Colon (tissue), 2 donors: ENCODE measurements at regions not wholly inside any gene's neighbourhood (a gene's known extent, or its start where the extent isn't known, plus 50 kb on each side); places are given as distances from the start of the nearest gene placed in this dataset.
"Not testable (repeated sequence)": the region's sequence is repeated elsewhere in the genome, so short reads cannot be mapped to it uniquely, and the experiment has no call there.

Source experiments
- FAIRE-seq: peaks from 2 replicates; lab custom pipeline; 2012; peaks lifted over from hg19 to GRCh38; lab: Jason Lieb, UNC
- donor health status: control.
- donor health status: control.

DNA sequence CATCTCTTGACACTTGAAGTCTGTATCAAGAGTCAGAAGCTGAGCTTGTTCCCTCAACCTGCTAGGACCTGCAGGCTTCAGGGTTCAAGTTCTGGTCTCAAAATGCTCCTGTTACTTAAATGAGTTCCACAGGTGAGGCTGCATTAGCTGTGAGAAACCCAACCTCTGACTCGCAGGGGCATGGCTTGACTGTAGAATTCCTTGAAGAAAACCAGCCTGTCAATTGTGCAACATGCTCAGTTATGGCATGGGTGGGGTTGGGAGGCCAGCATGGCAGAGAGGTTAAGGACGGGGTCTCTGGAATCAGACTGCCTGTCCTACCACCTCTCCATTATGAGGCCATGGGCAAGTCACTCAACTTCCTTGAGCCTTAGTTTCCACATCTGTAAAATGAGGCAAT is 235.8 kb downstream of the EN1 start:
- no peak for FAIRE-seq

GRCh38 chr2:118609138-118609537 is 238.3 kb downstream of the EN1 start:
- no peak for FAIRE-seq

- no peak for FAIRE-seq
These were observed 239.8 kb downstream of the EN1 start for GRCh38 chr2:118607641-118608040.

DNA sequence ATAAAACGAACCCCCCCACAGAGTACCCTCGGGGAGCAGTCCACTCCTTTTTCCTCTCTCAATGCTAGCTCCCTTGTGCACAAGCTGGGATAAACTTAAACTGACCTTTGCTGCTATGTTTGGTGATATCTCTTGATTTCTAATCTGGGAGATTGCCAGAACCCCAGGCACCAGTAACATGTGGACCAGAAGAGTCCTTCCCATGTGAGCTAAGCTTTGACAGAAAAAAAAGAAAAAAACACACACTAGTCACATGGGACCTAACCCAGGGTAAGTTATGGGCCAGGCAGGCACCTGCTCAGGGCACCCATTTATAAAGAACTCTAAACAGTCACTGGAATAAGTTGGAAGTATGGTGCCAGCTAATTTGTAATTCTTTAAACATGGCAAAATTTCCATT is 242.6 kb downstream of the EN1 start:
- FAIRE-seq: no peak

DNA sequence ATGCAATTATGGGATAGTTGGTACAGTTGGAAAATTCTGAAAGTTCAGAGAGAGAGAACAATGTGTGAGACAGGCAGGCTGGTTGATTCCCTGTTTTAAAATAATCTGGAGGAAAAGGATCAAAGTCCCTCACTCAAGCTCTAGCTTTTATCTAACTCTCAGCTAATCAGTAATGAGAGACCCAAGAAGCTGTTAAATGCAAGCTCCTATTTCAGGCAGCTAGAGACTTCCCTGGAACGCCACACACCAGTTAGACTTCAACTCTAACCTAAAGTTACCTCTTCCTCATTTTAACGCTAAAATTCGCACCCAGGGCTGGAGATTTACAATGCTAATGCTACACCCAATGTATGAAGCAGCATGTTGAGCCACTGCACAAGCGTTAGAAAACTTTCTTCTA is 243.1 kb downstream of the EN1 start:
- FAIRE-seq: no peak

DNA sequence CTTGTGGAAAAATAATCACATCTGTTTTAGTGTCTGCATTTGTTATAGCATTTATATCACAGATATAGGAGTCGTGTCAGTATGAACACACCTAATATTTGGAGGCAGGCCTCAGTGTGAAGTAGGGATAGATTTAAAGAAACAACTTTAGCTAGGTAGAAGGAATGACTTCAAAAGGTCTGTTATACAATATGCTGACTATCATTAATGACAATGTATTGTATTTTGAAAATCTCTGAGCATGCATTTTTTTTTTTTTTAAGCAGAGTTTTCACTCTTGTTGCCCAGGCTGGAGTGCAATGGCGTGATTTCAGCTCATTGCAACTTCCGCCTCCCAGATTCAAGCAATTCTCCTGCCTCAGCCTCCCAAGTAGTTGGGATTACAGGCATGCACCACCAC is 248.3 kb downstream of the EN1 start:
- FAIRE-seq: no peak

GRCh38 chr2:118596620-118597019 is 250.8 kb downstream of the EN1 start:
- FAIRE-seq: no peak

GRCh38 chr2:118593257-118593656 is 254.2 kb downstream of the EN1 start:
- no peak for FAIRE-seq

DNA sequence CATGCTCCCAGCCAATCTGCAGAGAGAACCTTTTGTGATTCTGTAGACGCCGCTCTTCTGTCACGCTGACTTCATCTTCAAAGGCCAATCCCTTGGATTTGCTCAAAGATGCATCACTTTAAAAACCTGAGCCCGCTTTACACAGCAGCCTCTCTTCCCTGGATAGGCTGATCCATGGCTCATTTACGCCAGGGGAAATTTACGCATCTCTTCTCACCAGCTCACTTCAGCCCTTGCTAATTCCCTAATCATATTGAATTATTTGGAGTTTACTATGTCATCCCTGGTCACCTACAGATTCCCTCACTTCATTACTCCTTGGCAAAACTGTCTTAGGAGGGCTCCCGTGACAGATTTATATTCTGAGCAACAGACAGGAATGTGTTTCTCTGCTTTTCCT is 256.2 kb downstream of the EN1 start:
- FAIRE-seq: no peak

GRCh38 chr2:118589721-118590120 is 257.7 kb downstream of the EN1 start:
- no peak for FAIRE-seq

DNA sequence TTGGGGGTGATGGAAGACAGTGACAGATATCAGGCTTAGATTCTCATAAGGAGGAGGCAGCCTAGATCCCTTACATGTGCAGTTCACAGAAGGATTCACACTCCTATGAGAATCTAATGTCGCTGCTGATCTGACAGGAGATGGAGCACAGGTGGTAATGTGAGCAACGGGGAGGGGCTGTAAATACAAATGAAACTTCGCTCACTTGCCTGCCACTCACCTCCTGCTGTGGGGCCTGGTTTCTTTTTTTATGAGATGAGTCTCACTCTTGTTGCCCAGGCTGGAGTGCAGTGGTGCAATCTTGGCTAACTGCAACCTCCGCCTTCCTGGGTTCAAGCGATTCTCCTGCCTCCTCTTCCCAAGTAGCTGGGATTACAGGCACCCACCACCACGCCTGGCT is 258.6 kb downstream of the EN1 start:
- FAIRE-seq: no peak

DNA sequence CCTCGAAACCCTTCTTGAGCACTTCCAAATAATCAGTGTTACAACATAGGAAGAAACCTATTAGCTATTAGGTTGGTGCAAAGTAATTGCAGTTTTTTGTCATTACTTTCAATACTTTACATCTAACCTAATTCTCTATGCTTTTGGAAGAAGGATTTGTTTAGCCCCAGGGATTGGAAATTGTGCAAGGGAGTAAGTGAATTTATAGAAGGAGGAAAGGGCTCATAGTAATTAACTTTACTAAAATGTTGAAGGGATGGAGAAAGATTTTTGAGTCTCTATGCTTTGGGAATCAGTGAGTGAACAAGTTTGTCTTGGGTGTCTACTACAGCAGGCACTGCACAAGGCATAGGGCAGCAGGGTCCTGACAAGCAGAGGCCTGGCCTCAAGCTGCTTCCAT is 261.1 kb downstream of the EN1 start:
- no peak for FAIRE-seq

- FAIRE-seq: no peak
These were observed 262.6 kb downstream of the EN1 start for GRCh38 chr2:118584877-118585276.

GRCh38 chr2:118584062-118584749 is 263.2 kb downstream of the EN1 start:
- FAIRE-seq: no peak

- FAIRE-seq: no peak
These were observed 265.4 kb downstream of the EN1 start for GRCh38 chr2:118582058-118582457.

GRCh38 chr2:118580651-118581050 is 266.8 kb downstream of the EN1 start:
- no peak for FAIRE-seq

- FAIRE-seq: no peak
These were observed 267.3 kb downstream of the EN1 start for GRCh38 chr2:118580107-118580506.

DNA sequence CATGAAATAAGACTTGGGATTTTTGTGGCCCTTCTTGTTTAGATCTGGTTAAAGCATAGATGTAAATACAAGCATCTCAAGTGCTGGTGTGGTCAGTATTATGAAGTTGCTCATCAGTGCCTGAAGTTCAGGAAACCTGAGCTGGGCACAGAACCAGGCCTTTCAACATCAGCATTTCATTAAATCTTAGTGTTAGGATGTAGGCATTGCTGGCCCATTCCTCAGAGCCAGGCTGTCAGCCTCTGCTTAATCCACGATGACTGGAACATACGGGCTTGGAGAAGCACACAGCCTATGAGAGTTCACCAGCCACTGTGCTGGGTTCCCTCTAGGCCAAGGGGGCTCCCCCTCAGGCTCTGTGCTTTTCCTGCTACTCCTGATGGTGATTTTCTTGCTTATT is 270.2 kb downstream of the EN1 start:
- FAIRE-seq: no peak

GRCh38 chr2:118576109-118576855 is 271.2 kb downstream of the EN1 start:
- FAIRE-seq: no peak

DNA sequence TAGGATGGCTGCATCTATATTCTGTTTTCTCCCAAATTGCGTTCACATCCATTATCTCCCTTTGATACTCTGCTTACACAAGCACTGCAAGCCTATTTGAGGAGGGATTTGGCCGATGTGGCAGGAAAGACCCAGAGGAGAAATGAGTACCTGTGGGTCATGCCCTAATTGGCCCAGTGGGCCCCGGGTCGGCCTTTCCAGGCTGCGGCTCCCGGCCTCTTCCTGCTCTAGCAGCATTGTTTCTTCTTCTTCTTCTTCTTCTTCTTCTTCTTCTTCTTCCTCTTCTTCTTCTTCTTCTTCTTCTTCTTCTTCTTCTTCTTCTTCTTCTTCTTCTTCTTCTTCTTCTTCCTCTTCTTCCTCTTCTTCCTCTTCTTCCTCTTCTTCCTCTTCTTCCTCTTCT is 275.1 kb downstream of the EN1 start:
- not testable (repeated sequence) for FAIRE-seq

GRCh38 chr2:118569876-118570535 is 277.4 kb downstream of the EN1 start:
- FAIRE-seq: no peak

DNA sequence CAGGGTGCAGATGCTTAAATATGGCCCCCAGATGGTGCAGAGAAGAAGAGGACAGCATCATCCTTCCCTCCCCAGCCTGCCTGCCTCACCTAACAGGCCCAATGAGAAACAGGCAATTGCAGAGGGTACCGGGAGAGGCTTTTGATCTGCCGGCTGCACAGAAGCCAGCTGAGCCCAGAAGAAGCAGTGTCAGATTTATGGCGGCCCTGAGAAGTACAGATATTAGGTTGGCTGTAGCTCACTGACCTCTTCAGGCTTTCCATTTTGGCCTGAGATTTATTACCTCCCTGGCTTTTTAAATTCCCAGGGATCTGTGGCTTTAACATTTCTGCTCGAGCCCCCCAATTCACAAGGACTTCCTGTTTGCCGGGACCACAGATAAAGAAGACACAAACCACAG is 278.7 kb downstream of the EN1 start:
- no peak for FAIRE-seq

GRCh38 chr2:118565786-118566540 is 281.5 kb downstream of the EN1 start:
- FAIRE-seq: no peak
